ENCODE measurements at regions not wholly inside any gene's neighbourhood (a gene's known extent, or its start where the extent isn't known, plus 50 kb on each side); places are given as distances from the start of the nearest gene placed in this dataset.

DNA sequence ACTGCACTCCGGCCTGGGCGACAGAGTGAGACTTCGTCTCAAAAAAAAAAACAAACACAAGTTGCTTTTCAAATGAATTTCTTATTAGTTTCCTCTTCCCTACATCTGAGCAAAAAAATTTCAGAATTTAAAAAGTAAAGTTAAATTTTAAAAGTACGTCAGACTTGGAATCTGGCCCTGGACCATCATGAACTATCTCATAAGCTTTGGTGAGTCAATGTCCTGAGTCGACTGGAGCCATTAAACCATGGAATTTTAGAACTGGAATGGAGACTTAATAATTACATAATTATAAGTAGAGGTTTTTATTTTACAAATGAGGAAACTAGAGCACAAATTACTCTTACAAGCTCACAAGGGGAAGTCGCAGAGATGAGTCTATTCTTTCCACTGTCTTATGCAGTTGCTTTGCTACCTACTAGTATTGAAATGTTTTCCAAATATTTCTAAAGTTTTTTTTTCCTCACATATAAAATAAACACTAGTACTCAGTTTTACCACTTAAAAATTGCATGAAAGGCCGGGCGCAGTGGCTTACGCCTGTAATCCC, 98.0 kb upstream of the ZNF608 start:
- TF ChIP-seq, protein P1, sequence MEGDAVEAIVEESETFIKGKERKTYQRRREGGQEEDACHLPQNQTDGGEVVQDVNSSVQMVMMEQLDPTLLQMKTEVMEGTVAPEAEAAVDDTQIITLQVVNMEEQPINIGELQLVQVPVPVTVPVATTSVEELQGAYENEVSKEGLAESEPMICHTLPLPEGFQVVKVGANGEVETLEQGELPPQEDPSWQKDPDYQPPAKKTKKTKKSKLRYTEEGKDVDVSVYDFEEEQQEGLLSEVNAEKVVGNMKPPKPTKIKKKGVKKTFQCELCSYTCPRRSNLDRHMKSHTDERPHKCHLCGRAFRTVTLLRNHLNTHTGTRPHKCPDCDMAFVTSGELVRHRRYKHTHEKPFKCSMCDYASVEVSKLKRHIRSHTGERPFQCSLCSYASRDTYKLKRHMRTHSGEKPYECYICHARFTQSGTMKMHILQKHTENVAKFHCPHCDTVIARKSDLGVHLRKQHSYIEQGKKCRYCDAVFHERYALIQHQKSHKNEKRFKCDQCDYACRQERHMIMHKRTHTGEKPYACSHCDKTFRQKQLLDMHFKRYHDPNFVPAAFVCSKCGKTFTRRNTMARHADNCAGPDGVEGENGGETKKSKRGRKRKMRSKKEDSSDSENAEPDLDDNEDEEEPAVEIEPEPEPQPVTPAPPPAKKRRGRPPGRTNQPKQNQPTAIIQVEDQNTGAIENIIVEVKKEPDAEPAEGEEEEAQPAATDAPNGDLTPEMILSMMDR (IDR thresholded peaks at IDR 0.05) = no peak
- TF ChIP-seq POLR2AphosphoS5 (IDR thresholded peaks at IDR 0.05; ENCODE audit: low read depth, low read length) = no peak
- no peak for TF ChIP-seq SIN3A (IDR thresholded peaks at IDR 0.05; ENCODE audit: borderline replicate concordance, insufficient read depth, low read depth, low read length)
- TF ChIP-seq, protein P2, sequence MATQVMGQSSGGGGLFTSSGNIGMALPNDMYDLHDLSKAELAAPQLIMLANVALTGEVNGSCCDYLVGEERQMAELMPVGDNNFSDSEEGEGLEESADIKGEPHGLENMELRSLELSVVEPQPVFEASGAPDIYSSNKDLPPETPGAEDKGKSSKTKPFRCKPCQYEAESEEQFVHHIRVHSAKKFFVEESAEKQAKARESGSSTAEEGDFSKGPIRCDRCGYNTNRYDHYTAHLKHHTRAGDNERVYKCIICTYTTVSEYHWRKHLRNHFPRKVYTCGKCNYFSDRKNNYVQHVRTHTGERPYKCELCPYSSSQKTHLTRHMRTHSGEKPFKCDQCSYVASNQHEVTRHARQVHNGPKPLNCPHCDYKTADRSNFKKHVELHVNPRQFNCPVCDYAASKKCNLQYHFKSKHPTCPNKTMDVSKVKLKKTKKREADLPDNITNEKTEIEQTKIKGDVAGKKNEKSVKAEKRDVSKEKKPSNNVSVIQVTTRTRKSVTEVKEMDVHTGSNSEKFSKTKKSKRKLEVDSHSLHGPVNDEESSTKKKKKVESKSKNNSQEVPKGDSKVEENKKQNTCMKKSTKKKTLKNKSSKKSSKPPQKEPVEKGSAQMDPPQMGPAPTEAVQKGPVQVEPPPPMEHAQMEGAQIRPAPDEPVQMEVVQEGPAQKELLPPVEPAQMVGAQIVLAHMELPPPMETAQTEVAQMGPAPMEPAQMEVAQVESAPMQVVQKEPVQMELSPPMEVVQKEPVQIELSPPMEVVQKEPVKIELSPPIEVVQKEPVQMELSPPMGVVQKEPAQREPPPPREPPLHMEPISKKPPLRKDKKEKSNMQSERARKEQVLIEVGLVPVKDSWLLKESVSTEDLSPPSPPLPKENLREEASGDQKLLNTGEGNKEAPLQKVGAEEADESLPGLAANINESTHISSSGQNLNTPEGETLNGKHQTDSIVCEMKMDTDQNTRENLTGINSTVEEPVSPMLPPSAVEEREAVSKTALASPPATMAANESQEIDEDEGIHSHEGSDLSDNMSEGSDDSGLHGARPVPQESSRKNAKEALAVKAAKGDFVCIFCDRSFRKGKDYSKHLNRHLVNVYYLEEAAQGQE (IDR thresholded peaks at IDR 0.05; ENCODE audit: insufficient read depth in 1 of 2, low read depth in 2 of 2, low read length in 1 of 2) = no peak
- TF ChIP-seq TCF7L2 (IDR thresholded peaks at IDR 0.05; ENCODE audit: low read depth, low read length) = no peak
